GM23338 (cell line): ENCODE measurements at regions not wholly inside any gene's neighbourhood (a gene's known extent, or its start where the extent isn't known, plus 50 kb on each side); places are given as distances from the start of the nearest gene placed in this dataset.

Experiments
- ATAC-seq: fragments of 200-7000 bp; cut with Tn5 transposase; 3 replicates; pipeline ENCODE4 v1.9.1; 2020
- DNase-seq: peaks from one replicate; pipeline ENCODE4 v3.0.0-alpha.2; 2015; ENCODE audit warnings: low spot score
- H2AFZ ChIP-seq: fragments of 200-600 bp; sonication (generic); 2 replicates; pipeline ENCODE4 v1.8.0; 2016; ENCODE audit warnings: antibody characterized with exemption, mild to moderate bottlenecking, moderate library complexity
- H3F3A ChIP-seq: fragments of 200-600 bp; sonication (generic); replicated peaks from 2 replicates; pipeline ENCODE4 v1.8.0; 2017; ENCODE audit warnings: antibody characterized with exemption, mixed run types, low read depth
- H3K27ac ChIP-seq: fragments of 200-600 bp; sonication (generic); 2 replicates; pipeline ENCODE4 v1.6.1; 2016; ENCODE audit warnings: low read depth
- H3K27me3 ChIP-seq: fragments of 200-600 bp; sonication (generic); 2 replicates; pipeline ENCODE4 v1.8.0; 2016; ENCODE audit warnings: mild to moderate bottlenecking, mixed run types, moderate library complexity; ENCODE audit not compliant: insufficient read depth
- H3K36me3 ChIP-seq: fragments of 200-600 bp; sonication (generic); 2 replicates; pipeline ENCODE4 v1.8.0; 2016; ENCODE audit warnings: mild to moderate bottlenecking; ENCODE audit not compliant: insufficient read depth
- H3K4me1 ChIP-seq: fragments of 200-600 bp; sonication (generic); 2 replicates; pipeline ENCODE4 v1.8.0; 2016; ENCODE audit warnings: mild to moderate bottlenecking, moderate library complexity; ENCODE audit not compliant: insufficient read depth
- H3K4me2 ChIP-seq: fragments of 200-600 bp; sonication (generic); 2 replicates; pipeline ENCODE4 v1.7.1; 2017; ENCODE audit warnings: mixed run types
- H3K4me3 ChIP-seq: fragments of 200-600 bp; sonication (generic); 2 replicates; pipeline ENCODE4 v1.6.1; 2016; ENCODE audit warnings: mixed run types
- H3K79me2 ChIP-seq: fragments of 200-600 bp; sonication (generic); replicated peaks from 2 replicates; pipeline ENCODE4 v1.8.0; 2017; ENCODE audit warnings: mild to moderate bottlenecking; ENCODE audit not compliant: insufficient read depth
- H3K9me2 ChIP-seq: fragments of 200-600 bp; sonication (generic); 2 replicates; pipeline ENCODE4 v1.8.0; 2017; ENCODE audit not compliant: insufficient read depth
- H4K20me1 ChIP-seq: fragments of 200-600 bp; sonication (generic); replicated peaks from 2 replicates; pipeline ENCODE4 v1.8.0; 2017; ENCODE audit warnings: mild to moderate bottlenecking; ENCODE audit not compliant: insufficient read depth
- H3K27ac Mint-ChIP-seq: 2 replicates; pipeline ENCODE4 v1.8.0; 2020; ENCODE audit warnings: inconsistent platforms, mild to moderate bottlenecking, moderate library complexity, mixed read lengths
- H3K27me3 Mint-ChIP-seq: 3 replicates; pipeline ENCODE4 v1.8.0; 2022; ENCODE audit warnings: low read depth, mild to moderate bottlenecking, moderate library complexity, mixed read lengths, inconsistent platforms; ENCODE audit not compliant: insufficient read depth, poor library complexity
- H3K36me3 Mint-ChIP-seq: 3 replicates; pipeline ENCODE4 v1.8.0; 2021; ENCODE audit warnings: low read depth, mild to moderate bottlenecking, inconsistent platforms, moderate library complexity, mixed read lengths
- H3K4me1 Mint-ChIP-seq: 3 replicates; pipeline ENCODE4 v1.8.0; 2020; ENCODE audit warnings: mild to moderate bottlenecking, inconsistent platforms, mixed read lengths
- H3K4me3 Mint-ChIP-seq: 3 replicates; pipeline ENCODE4 v1.8.0; 2021; ENCODE audit warnings: moderate library complexity, mild to moderate bottlenecking, inconsistent platforms, mixed read lengths
- H3K9me3 Mint-ChIP-seq: 3 replicates; pipeline ENCODE4 v1.8.0; 2020; ENCODE audit warnings: moderate library complexity, mild to moderate bottlenecking, inconsistent platforms, mixed read lengths
- CREB1 ChIP-seq: fragments of 250-450 bp; sonication (Bioruptor Pico); IDR thresholded peaks from 2 replicates; pipeline ENCODE4 v1.5.0; 2020; ENCODE audit warnings: low read depth, mild to moderate bottlenecking, moderate library complexity
- ETS1 ChIP-seq: IDR thresholded peaks from 2 replicates; pipeline ENCODE4 v1.6.1; 2016; ENCODE audit warnings: antibody characterized with exemption
- EZH2 ChIP-seq: fragments of 200-600 bp; sonication (generic); IDR thresholded peaks from one replicate; pipeline ENCODE4 v1.8.0; 2017; ENCODE audit warnings: antibody characterized with exemption, mild to moderate bottlenecking, low read depth; ENCODE audit not compliant: unreplicated experiment
- EZH2phosphoT487 ChIP-seq: fragments of 200-600 bp; sonication (generic); IDR thresholded peaks from one replicate; pipeline ENCODE4 v1.8.1; 2018; ENCODE audit warnings: antibody characterized with exemption; ENCODE audit not compliant: unreplicated experiment
- JUNB ChIP-seq: IDR thresholded peaks from one replicate; pipeline ENCODE4 v1.6.1; 2016; ENCODE audit warnings: antibody characterized with exemption; ENCODE audit not compliant: unreplicated experiment
- NANOG ChIP-seq: IDR thresholded peaks from 2 replicates; pipeline ENCODE4 v1.6.1; 2016; ENCODE audit warnings: antibody characterized with exemption, borderline replicate concordance
- POLR2AphosphoS5 ChIP-seq: IDR thresholded peaks from 2 replicates; pipeline ENCODE4 v1.6.1; 2016; ENCODE audit warnings: antibody characterized with exemption, low read depth
- REST ChIP-seq: IDR thresholded peaks from one replicate; pipeline ENCODE4 v1.6.1; 2018; ENCODE audit warnings: antibody characterized with exemption; ENCODE audit not compliant: unreplicated experiment
- STAT1 ChIP-seq: IDR thresholded peaks from one replicate; pipeline ENCODE4 v1.6.1; 2016; ENCODE audit warnings: antibody characterized with exemption; ENCODE audit not compliant: unreplicated experiment
- ZNF114 ChIP-seq: fragments of 250-450 bp; sonication (Bioruptor Pico); IDR thresholded peaks from 2 replicates; pipeline ENCODE4 v1.5.0; 2020; ENCODE audit warnings: mild to moderate bottlenecking, moderate library complexity
- ZNF331 ChIP-seq: fragments of 250-450 bp; sonication (Bioruptor Pico); IDR thresholded peaks from 2 replicates; pipeline ENCODE4 v1.5.0; 2020; ENCODE audit warnings: low read depth, mild to moderate bottlenecking, moderate library complexity
- TF ChIP-seq, protein P1 (sequence below), 2 experiments: fragments of 200-600 bp in 1 of 2; sonication (generic) in 1 of 2; conservative IDR thresholded peaks; 2 replicates each; pipeline versions ENCODE4 v1.5.1 to v1.6.1; 2016 to 2017; ENCODE audit warnings: antibody characterized with exemption in 2 of 2, low read depth in 2 of 2, mild to moderate bottlenecking in 2 of 2, moderate library complexity in 1 of 2

DNA sequence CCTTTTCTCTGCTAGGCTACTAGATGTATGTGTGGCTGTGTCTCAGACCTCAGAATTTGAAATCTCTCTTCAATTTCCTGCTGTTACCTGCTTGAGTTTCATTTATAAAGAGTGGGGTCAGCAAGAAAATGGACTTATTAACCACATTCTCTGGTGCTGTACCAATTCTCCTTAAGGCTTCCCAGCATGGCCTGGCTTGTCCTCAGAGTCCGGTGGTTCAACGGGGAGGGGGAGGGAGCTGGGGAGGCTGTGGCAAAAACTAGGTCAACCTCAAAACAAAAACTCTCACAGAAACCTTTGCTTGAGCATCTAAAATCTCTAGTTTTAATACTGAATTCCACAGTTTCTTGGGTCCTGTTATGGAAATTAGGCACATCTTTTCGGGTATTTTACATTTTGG, 389.1 kb upstream of the COBL start (continued):
- no peak for TF ChIP-seq EZH2phosphoT487
- TF ChIP-seq ETS1, result no peak
- TF ChIP-seq ZNF114 (CRISPR knock-in tag), result no peak
- TF ChIP-seq STAT1, result no peak
- TF ChIP-seq POLR2AphosphoS5, result no peak
- TF ChIP-seq EZH2, result no peak

GRCh38 chr7:51702673-51703072, 386.1 kb upstream of the COBL start:
- H3F3A ChIP-seq, result no peaks in the 10 kb centered on the region
- no peak for DNase-seq
- 0 out of 2 replicates have a peak, but pooled peaks cover 2% of the 10 kb centered on the region for H3K9me2 ChIP-seq
- H3K4me3 ChIP-seq, result no peak overlapping the region
- H3K27me3 Mint-ChIP-seq, result no peaks in the 10 kb centered on the region
- H3K4me1 Mint-ChIP-seq, result no peaks in the 10 kb centered on the region
- H2AFZ ChIP-seq, result no peak overlapping the region
- H3K27ac Mint-ChIP-seq, result no peak overlapping the region
- no peak overlapping the region for H3K4me2 ChIP-seq
- no peaks in the 10 kb centered on the region for H3K36me3 ChIP-seq
- no peak overlapping the region for H3K4me3 Mint-ChIP-seq
- no peaks in the 10 kb centered on the region for H3K4me1 ChIP-seq
- H3K27me3 ChIP-seq, result no peaks in the 10 kb centered on the region
- H3K9me3 Mint-ChIP-seq, result no peaks in the 10 kb centered on the region; the same call in 1 of the 3 replicates
- H3K36me3 Mint-ChIP-seq, result no peaks in the 10 kb centered on the region; the same call in 2 of the 3 replicates
- ATAC-seq, result no peak
- no peaks in the 10 kb centered on the region for H4K20me1 ChIP-seq
- H3K79me2 ChIP-seq, result no peaks in the 10 kb centered on the region
- H3K27ac ChIP-seq, result no peak overlapping the region
- TF ChIP-seq REST (no peak), CREB1 (no peak), POLR2AphosphoS5 (no peak), ZNF331 (no peak), JUNB (no peak), ZNF114 (CRISPR knock-in tag) (no peak), EZH2phosphoT487 (no peak), STAT1 (no peak), NANOG (no peak), ETS1 (no peak), EZH2 (no peak)
- TF ChIP-seq, protein P1, sequence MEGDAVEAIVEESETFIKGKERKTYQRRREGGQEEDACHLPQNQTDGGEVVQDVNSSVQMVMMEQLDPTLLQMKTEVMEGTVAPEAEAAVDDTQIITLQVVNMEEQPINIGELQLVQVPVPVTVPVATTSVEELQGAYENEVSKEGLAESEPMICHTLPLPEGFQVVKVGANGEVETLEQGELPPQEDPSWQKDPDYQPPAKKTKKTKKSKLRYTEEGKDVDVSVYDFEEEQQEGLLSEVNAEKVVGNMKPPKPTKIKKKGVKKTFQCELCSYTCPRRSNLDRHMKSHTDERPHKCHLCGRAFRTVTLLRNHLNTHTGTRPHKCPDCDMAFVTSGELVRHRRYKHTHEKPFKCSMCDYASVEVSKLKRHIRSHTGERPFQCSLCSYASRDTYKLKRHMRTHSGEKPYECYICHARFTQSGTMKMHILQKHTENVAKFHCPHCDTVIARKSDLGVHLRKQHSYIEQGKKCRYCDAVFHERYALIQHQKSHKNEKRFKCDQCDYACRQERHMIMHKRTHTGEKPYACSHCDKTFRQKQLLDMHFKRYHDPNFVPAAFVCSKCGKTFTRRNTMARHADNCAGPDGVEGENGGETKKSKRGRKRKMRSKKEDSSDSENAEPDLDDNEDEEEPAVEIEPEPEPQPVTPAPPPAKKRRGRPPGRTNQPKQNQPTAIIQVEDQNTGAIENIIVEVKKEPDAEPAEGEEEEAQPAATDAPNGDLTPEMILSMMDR (conservative IDR thresholded peaks at IDR 0.05; ENCODE audit: low read depth in 2 of 2), result no peak
